IMR-90 (cell line): ENCODE measurements at regions not wholly inside any gene's neighbourhood (a gene's known extent, or its start where the extent isn't known, plus 50 kb on each side); places are given as distances from the start of the nearest gene placed in this dataset.

ENCODE experiments used
- ATAC-seq: fragments of 200-7000 bp; cut with Tn5 transposase; 2 replicates; pipeline ENCODE4 v1.9.1; 2020; ENCODE audit warnings: low read depth, mild to moderate bottlenecking, moderate library complexity
- BruUV-seq: library from RNA; stranded (reverse); fragments of 400-500 nt; replicated peaks from 2 replicates; lab custom pipeline; 2021; lab: Mats Ljungman, UMichigan
- CTCF ChIA-PET: fragments of 300-600 bp; formaldehyde crosslinking; extraction: SDS; loops from one replicate; lab custom pipeline; 2021; ENCODE audit warnings: antibody characterized with exemption; lab: Yijun Ruan, JAX
- POLR2A ChIA-PET: fragments of 300-600 bp; sonication (Branson Sonifier 250); formaldehyde crosslinking; loops from one replicate; lab custom pipeline; 2022; ENCODE audit warnings: antibody characterized with exemption; ENCODE audit not compliant: unreplicated experiment; lab: Charles Lee
- DNase-seq: peaks from one replicate; pipeline ENCODE4 v3.0.0; 2013
- H2AFZ ChIP-seq: replicated peaks from 2 replicates; pipeline ENCODE3; 2013; ENCODE audit warnings: low read length, mild to moderate bottlenecking; ENCODE audit not compliant: poor library complexity
- H2AK5ac ChIP-seq: 2 replicates; pipeline ENCODE4 v1.6.1; 2013; ENCODE audit warnings: low read depth, low read length, inconsistent platforms
- H2AK9ac ChIP-seq: replicated peaks from 2 replicates; pipeline ENCODE3; 2013; ENCODE audit warnings: mild to moderate bottlenecking, low read depth, low read length, moderate library complexity; ENCODE audit not compliant: poor library complexity
- H2BK120ac ChIP-seq: 2 replicates; pipeline ENCODE4 v1.6.1; 2013; ENCODE audit warnings: low read depth, low read length, inconsistent platforms
- H2BK15ac ChIP-seq: 3 replicates; pipeline ENCODE4 v1.6.1; 2013; ENCODE audit warnings: low read depth, low read length, inconsistent platforms
- H2BK20ac ChIP-seq: 2 replicates; pipeline ENCODE4 v1.6.1; 2013; ENCODE audit warnings: low read depth, mild to moderate bottlenecking, inconsistent platforms, low read length, moderate library complexity
- H2BK5ac ChIP-seq: 2 replicates; pipeline ENCODE4 v1.6.1; 2013; ENCODE audit warnings: mild to moderate bottlenecking, low read depth, low read length, inconsistent platforms; ENCODE audit not compliant: poor library complexity, severe bottlenecking
- H3K14ac ChIP-seq: replicated peaks from 2 replicates; pipeline ENCODE4 v1.6.1; 2013; ENCODE audit warnings: low read depth, low read length, inconsistent platforms
- H3K18ac ChIP-seq: 2 replicates; pipeline ENCODE4 v1.6.1; 2013; ENCODE audit warnings: low read depth, low read length, control low read depth
- H3K23ac ChIP-seq: 2 replicates; pipeline ENCODE4 v1.6.1; 2013; ENCODE audit warnings: low read depth, low read length, inconsistent platforms
- H3K27ac ChIP-seq: 2 replicates; pipeline ENCODE4 v1.5.1; 2013; ENCODE audit warnings: mild to moderate bottlenecking, control low read depth, low read length; ENCODE audit not compliant: insufficient read depth
- H3K27me3 ChIP-seq: 2 replicates; pipeline ENCODE4 v1.6.1; 2013; ENCODE audit warnings: low read length; ENCODE audit not compliant: control insufficient read depth, insufficient read depth
- H3K36me3 ChIP-seq: 2 replicates; pipeline ENCODE4 v1.6.1; 2013; ENCODE audit warnings: low read length, mixed read lengths; ENCODE audit not compliant: control insufficient read depth, insufficient read depth
- H3K4ac ChIP-seq: 2 replicates; pipeline ENCODE4 v1.6.1; 2013; ENCODE audit warnings: low read depth, low read length, inconsistent platforms
- H3K4me1 ChIP-seq: 2 replicates; pipeline ENCODE4 v1.6.1; 2013; ENCODE audit warnings: low read length, mixed read lengths; ENCODE audit not compliant: control insufficient read depth, insufficient read depth
- H3K4me2 ChIP-seq: 2 replicates; pipeline ENCODE4 v1.6.1; 2013; ENCODE audit warnings: low read depth, mild to moderate bottlenecking, control low read depth, low read length, moderate library complexity
- H3K4me3 ChIP-seq: 2 replicates; pipeline ENCODE4 v1.5.1; 2013; ENCODE audit warnings: low read depth, mild to moderate bottlenecking, control low read depth, low read length, moderate library complexity; ENCODE audit not compliant: insufficient read depth
- H3K56ac ChIP-seq: 2 replicates; pipeline ENCODE4 v1.6.1; 2013; ENCODE audit warnings: low read length, inconsistent platforms; ENCODE audit not compliant: insufficient read depth; ENCODE audit errors: extremely low read depth
- H3K79me1 ChIP-seq, 2 experiments: 2 replicates each; pipeline ENCODE4 v1.6.1; 2013; ENCODE audit warnings: low read length in 2 of 2, inconsistent platforms in 1 of 2, low read depth in 1 of 2
- H3K9ac ChIP-seq: 2 replicates; pipeline ENCODE4 v1.6.1; 2013; ENCODE audit warnings: low read depth, low read length, control low read depth
- H3K9me1 ChIP-seq: 2 replicates; pipeline ENCODE4 v1.6.1; 2013; ENCODE audit warnings: low read length, inconsistent platforms; ENCODE audit not compliant: insufficient read depth
- H3K9me3 ChIP-seq: 2 replicates; pipeline ENCODE4 v1.6.1; 2013; ENCODE audit warnings: low read length; ENCODE audit not compliant: control insufficient read depth, insufficient read depth
- H4K20me1 ChIP-seq: 2 replicates; pipeline ENCODE4 v1.6.1; 2013; ENCODE audit warnings: low read length, inconsistent platforms; ENCODE audit not compliant: insufficient read depth
- H4K5ac ChIP-seq: 2 replicates; pipeline ENCODE4 v1.6.1; 2013; ENCODE audit warnings: mild to moderate bottlenecking, low read depth, low read length, control low read depth
- H4K8ac ChIP-seq, 2 experiments: 2 replicates each; pipeline ENCODE4 v1.6.1; 2013; ENCODE audit warnings: low read depth in 2 of 2, low read length in 2 of 2, control low read depth in 1 of 2, inconsistent platforms in 1 of 2
- H4K91ac ChIP-seq: 2 replicates; pipeline ENCODE4 v1.6.1; 2013; ENCODE audit warnings: low read depth, low read length, inconsistent platforms; ENCODE audit not compliant: insufficient read depth
- BHLHE40 ChIP-seq: fragments of 150-350 bp; IDR thresholded peaks from 2 replicates; pipeline ENCODE4 v1.6.1; 2016; ENCODE audit warnings: mild to moderate bottlenecking, low read depth, low read length
- FOS ChIP-seq: fragments of 150-350 bp; IDR thresholded peaks from 2 replicates; pipeline ENCODE4 v1.6.1; 2016; ENCODE audit warnings: low read depth, low read length
- MAFK ChIP-seq: IDR thresholded peaks from 2 replicates; pipeline ENCODE4 v1.6.1; 2012; ENCODE audit warnings: low read depth, low read length, improper control_type of control experiment
- MAZ ChIP-seq: IDR thresholded peaks from 2 replicates; pipeline ENCODE4 v1.6.1; 2012; ENCODE audit warnings: low read depth, mild to moderate bottlenecking, low read length, improper control_type of control experiment, moderate library complexity, borderline replicate concordance
- MXI1 ChIP-seq: IDR thresholded peaks from 2 replicates; pipeline ENCODE4 v1.6.1; 2012; ENCODE audit warnings: low read depth, mild to moderate bottlenecking, low read length, moderate library complexity, borderline replicate concordance
- NFE2L2 ChIP-seq: fragments of 150-350 bp; IDR thresholded peaks from 2 replicates; pipeline ENCODE4 v1.6.1; 2016; ENCODE audit warnings: low read depth, mild to moderate bottlenecking, low read length
- RAD21 ChIP-seq: IDR thresholded peaks from 2 replicates; pipeline ENCODE4 v1.6.1; 2012; ENCODE audit warnings: low read length, improper control_type of control experiment
- WGBS, 2 experiments: methylation state at CpG; one replicate each; pipeline versions ENCODE4 v1.1.5 to v1.1.7; 2013; ENCODE audit warnings: missing lambda C conversion rate in 2 of 2; ENCODE audit not compliant: insufficient read length in 1 of 2; ENCODE audit errors: extremely low coverage in 2 of 2; 5-methylcytosine and 5-hydroxymethylcytosine counted together
- dilution Hi-C: fragments of 300-500 bp; cut with HindIII; formaldehyde crosslinking; loops from one replicate; pipeline ENCODE4 v1.14.3; 2018; ENCODE audit warnings: low sequenced_read_pairs; ENCODE audit not compliant: unreplicated experiment
- in situ Hi-C: fragments of 300-500 bp; cut with MboI; formaldehyde crosslinking; loops from 3 replicates; pipeline ENCODE4 v1.14.3; 2019; ENCODE audit warnings: low sequenced_read_pairs, inconsistent platforms, mixed read lengths
- intact Hi-C: fragments of 100-400 bp; cut with micrococcal nuclease; formaldehyde crosslinking; loops from 2 replicates; pipeline ENCODE4 v1.10.0; 2022
- TF ChIP-seq, protein P1 (sequence below): conservative IDR thresholded peaks from 2 replicates; pipeline ENCODE4 v1.5.1; 2012; ENCODE audit warnings: mild to moderate bottlenecking, low read depth, low read length, improper control_type of control experiment

DNA sequence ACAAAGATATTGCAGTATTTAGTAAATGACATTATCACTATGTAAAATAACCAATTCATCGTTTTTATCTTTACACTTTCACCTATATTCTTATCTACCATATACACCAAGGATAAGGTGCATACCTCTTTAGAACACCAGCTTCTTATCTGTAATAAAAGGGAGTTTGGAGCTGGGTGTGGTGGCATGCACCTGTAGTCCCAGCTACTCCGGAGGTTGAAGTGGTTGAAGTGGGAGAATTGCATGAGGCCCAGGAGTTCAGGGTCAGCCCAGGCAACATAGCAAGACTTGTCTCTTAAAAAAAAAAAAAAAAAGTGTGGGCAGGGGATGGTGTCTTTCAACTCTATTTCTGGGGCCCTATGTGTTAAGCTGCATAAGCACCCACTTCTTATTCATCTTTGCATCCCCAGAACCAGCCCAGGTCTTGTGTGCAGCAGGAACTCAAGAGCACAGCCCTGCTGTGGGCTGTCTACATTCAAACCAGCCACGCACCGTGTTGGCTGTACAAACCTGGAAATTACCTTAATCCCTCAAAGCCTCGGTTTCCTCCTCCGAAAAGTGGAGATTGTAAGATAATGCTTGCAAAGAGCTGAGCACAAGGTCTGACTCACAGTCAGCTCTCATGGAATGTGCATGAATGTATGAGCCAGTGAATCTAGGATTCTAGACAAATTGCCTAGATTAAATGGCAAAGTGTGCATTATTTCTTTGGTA, 256.6 kb upstream of the FOXN3 start:
- Histone ChIP-seq H2BK5ac (no peak overlapping the region), H3K4me1 (peaks cover 2% of the 10 kb centered on the region), H3K9me3 (no peaks in the 10 kb centered on the region), H2BK120ac (no peak overlapping the region), H3K4ac (no peak overlapping the region), H3K23ac (no peak overlapping the region), H2AK5ac (no peak overlapping the region), H3K9ac (no peak overlapping the region), H3K56ac (no peak overlapping the region), H3K18ac (no peak overlapping the region), H3K9me1 (no peaks in the 10 kb centered on the region), H2AK9ac (peak overlapping the region; percentile 38), H4K8ac (no peak overlapping the region; a peak in 1 of 4 replicates), H3K27me3 (no peaks in the 10 kb centered on the region), H4K5ac (no peak overlapping the region), H4K20me1 (no peaks in the 10 kb centered on the region), H3K14ac (no peak overlapping the region), H3K27ac (no peak overlapping the region), H4K91ac (peak overlapping the region; percentile 8; the same call in 1 of the 2 replicates), H3K4me3 (no peak overlapping the region), H3K4me2 (no peak overlapping the region), H3K36me3 (no peaks in the 10 kb centered on the region), H3K79me1 (no peaks in the 10 kb centered on the region), H2BK20ac (0 out of 2 replicates have a peak overlapping the region, but pooled peaks have one; percentile 0), H2AFZ (peak overlapping the region; percentile 50), H2BK15ac (no peak overlapping the region)
- ChIA-PET CTCF (interaction anchor here (0.6 to 1.0 kb wide), 3 partner anchors 27 to 360 kb away, joined by 3 to 4 read pairs (median 3); no protein-coding TSS in a partner anchor), POLR2A (no interaction called here)
- WGBS, 2 experiments: 100% methylated on average over 1 of the region's 6 CpGs; no CpG with 5 or more reads in 1 of the 2 experiments
- in situ Hi-C loops: no loop called here
- dilution Hi-C loops: no loop called here
- intact Hi-C loops: no loop called here
- no TSS peak for BruUV-seq
- DNase-seq: peak; percentile 66
- ATAC-seq: peak; percentile 91
- TF ChIP-seq NFE2L2 (no peak), MXI1 (no peak), MAFK (no peak), BHLHE40 (no peak), RAD21 (no peak), MAZ (no peak), FOS (no peak)
- TF ChIP-seq, protein P1, sequence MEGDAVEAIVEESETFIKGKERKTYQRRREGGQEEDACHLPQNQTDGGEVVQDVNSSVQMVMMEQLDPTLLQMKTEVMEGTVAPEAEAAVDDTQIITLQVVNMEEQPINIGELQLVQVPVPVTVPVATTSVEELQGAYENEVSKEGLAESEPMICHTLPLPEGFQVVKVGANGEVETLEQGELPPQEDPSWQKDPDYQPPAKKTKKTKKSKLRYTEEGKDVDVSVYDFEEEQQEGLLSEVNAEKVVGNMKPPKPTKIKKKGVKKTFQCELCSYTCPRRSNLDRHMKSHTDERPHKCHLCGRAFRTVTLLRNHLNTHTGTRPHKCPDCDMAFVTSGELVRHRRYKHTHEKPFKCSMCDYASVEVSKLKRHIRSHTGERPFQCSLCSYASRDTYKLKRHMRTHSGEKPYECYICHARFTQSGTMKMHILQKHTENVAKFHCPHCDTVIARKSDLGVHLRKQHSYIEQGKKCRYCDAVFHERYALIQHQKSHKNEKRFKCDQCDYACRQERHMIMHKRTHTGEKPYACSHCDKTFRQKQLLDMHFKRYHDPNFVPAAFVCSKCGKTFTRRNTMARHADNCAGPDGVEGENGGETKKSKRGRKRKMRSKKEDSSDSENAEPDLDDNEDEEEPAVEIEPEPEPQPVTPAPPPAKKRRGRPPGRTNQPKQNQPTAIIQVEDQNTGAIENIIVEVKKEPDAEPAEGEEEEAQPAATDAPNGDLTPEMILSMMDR: no peak
